ENCODE measurements at regions not wholly inside any gene's neighbourhood (a gene's known extent, or its start where the extent isn't known, plus 50 kb on each side); places are given as distances from the start of the nearest gene placed in this dataset.

DNA sequence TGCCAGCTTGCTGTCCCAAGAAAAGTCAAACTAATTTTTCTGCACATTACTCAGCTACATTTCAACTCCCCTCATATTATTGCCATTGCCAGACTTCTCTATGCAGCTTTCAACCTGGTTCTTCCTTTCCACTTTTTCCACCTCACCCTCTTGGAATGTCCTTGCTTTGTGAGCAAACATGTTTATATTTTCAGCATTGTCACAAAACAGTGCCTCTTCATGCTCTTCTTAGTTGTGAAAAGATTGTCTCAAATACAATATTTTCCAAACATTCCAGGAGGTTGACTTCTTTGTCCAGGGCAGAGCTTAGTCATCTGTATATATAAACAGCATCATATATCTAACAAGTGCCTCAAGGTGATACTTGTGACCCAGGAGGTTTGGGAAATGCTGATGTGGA, 803.3 kb upstream of the CELF4 start:
- DNase-seq, result no peak

GRCh38 chr18:38368246-38368645, 802.6 kb upstream of the CELF4 start:
- no peak for DNase-seq

- no peak for DNase-seq
Observed at GRCh38 chr18:38367473-38367872, 801.9 kb upstream of the CELF4 start.

- DNase-seq, result peak; percentile 32
Observed at GRCh38 chr18:38362286-38362792, 796.7 kb upstream of the CELF4 start.

- DNase-seq, result no peak
Observed at GRCh38 chr18:38358805-38359657, 793.4 kb upstream of the CELF4 start.

- no peak for DNase-seq
Observed at GRCh38 chr18:38353149-38353548, 787.6 kb upstream of the CELF4 start.

DNA sequence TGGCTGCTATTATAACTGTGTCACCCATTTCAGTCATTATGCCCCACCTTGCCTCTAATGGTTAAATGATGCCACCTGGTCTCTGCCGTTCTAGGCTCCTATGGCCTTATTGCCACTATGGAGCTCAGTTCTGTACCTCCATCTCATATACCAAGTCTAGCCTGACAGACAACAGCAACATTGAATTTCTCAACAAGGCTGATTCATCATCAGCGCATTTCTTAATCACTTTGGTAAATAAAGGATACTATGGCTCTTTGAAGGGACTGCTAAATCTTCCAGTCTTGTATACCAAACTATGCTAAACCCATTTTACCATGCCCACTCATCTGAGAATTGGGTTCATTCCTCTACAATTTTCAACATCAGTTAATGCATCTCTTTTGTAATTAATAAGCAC, 784.5 kb upstream of the CELF4 start:
- no peak for DNase-seq

DNA sequence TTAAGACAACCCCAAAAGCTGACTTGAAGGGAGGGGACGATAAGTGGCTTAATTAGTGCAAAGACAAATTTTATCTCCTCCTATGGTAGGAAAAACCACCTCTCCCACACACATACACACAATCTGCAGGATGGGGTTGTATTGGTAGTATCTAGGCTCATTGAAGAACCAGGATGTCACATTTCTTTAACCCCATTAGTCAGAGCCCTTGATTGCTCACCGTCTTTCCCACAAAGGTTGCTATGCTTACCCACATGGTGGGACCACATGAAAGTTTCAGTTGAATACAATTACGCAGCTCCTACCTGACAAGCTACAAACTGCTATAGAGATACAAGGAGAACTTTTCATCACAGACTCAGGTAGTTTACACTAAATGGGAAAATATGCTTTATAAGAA, 765.0 kb upstream of the CELF4 start:
- DNase-seq, result no peak

GRCh38 chr18:38329145-38329544, 763.5 kb upstream of the CELF4 start:
- DNase-seq, result no peak

DNA sequence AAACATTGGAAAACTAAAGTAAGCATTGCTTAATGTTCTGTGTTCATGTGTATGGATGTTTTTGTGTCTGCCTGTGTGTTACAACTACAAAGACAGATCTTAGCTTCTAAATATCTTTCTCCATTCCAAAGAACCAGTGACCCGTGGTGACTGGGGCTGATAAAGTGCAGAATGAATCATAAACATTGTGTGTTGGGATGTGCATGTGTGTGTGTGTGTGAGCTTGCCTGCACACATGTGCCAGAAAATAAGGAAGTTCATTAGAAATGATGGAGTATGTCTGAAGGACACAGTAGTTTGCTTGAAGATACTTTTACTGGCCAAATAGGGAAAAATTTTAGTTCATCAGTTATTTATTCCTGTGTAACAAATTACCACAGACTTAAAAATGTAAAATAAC, 756.6 kb upstream of the CELF4 start:
- DNase-seq, result no peak

GRCh38 chr18:38321262-38321661, 755.7 kb upstream of the CELF4 start:
- DNase-seq, result no peak

DNA sequence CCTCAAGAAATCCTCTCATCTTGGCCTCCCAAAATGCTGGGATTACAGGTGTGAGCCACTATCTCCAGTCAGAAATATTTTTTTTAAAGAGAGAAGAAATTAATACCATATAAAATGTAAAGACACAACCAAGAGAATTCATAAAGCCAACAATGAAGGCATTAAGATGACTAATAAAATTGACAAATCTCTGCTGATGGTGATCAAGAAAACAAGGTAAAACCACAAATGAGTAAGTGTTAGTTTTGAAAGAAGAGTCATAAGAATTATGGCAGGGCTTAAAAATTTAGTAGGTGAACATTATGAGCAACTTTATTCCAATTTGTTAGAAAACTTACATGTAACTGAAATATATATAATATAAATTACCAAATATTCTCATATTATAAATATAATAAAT, 752.8 kb upstream of the CELF4 start:
- no peak for DNase-seq

DNA sequence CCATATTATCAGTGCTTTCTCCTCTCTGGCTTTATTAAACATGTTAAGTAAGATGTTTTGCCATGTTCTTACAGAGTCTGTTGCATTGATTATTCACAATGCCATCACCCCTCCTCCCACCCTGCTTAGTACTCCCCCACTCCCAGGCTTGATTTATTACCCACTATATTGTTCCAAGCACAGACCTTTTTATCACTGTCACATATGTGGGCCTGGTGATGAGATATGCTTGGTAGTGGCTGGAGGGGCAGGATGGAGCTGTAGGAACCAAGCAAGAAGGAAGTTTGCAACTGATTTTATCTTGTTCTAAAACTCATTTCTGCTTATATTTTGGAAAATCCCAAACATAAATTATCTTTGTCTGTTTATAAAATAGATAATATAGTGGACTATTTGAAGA, 748.2 kb upstream of the CELF4 start:
- DNase-seq, result no peak

DNA sequence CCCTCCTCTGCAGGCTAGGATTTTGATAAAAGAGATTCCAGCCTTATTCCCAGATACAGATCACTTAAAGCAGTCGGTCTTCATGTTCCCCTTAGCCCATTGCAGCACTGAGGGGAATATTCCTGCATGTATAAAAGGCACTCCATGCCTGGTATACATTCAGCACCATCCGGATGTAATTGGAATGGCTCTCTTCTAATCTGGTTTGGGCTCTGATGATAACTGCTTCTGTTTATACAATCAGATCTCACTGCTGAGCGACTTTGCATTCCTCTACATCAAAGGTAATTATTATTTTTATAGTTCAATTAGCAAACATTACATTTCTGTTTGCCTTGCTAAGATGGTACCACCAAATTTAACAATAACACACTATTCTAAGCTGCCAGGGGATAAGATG, 746.9 kb upstream of the CELF4 start:
- DNase-seq, result no peak

DNA sequence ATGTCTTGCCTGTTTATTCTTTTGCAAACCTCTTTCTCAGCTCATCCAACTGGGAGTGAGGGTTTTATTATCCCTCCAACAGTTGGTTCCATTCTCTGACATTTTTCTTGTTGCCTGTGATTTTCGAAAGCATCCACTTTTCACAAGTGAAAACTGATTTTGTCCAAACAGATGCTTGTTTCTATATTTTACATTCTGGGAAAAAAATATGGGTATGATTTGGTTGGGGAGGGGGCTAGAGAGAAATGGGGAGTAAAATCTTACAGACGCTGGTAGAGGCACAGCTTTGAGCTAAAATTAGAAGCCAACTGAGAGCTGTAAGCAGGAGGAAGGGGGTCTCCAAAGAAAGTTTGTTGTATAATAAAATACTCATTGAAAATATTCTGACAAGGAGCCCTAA, 745.3 kb upstream of the CELF4 start:
- DNase-seq, result no peak

DNA sequence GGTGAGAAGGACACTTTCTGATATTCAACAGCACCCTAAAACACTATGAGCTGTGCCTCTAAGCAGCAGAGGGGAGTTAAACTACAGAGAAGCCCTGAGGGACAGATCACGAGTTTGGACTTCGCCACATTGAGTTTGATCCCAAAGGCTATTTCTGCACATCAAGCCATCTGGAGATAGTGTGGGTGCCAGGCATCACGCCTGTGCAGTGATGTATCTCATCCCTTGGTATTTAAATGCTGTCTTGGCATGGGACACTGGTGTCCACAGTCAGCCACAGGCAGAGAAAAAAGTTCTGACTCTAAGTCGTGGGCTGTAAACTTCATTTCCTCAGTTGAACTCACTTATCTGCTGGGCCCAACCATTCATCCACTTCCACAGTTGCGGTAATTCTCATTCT, 742.3 kb upstream of the CELF4 start:
- DNase-seq, result no peak

DNA sequence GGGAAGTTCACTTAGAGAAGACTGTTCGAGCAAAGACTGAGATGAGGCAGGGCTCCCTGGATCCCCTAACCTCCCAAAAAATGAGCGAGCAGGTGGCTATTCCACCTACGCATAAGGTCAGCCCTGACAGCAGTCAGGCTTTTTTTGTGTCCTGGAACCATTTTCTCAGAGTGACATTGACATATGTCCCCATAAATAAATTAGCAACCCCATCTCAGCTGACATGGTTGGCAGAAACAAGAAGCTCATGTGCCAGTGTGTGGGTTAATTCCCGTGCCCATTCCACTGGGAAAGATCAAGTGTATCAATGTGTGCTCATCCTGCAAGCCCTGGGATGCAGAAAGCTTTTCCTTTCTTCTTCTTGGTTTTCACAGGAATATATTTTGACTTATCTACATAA, 740.4 kb upstream of the CELF4 start:
- DNase-seq, result no peak

GRCh38 chr18:38301621-38302020, 736.0 kb upstream of the CELF4 start:
- no peak for DNase-seq

- no peak for DNase-seq
Observed at GRCh38 chr18:38297910-38298309, 732.3 kb upstream of the CELF4 start.

DNA sequence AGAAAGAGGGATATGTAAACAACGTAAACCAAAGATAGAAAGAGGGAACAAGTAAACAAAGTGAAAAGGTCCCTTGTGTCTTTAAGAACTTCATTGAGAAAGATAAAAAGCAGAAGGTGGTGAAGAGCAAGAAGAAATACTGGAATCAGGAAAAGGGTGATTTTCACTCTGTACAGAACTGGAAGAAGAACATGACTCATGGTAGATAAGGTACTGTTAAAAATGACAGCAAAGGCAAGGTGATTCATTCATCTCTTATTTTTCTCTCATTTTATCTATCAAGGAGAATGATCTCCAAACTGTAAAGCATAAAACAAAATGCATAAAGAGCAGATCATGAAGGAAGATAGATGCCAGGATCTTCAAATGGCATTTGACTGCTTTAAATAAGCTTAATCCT, 724.6 kb upstream of the CELF4 start:
- DNase-seq, result no peak

GRCh38 chr18:38284972-38285371, 719.4 kb upstream of the CELF4 start:
- DNase-seq, result no peak

DNA sequence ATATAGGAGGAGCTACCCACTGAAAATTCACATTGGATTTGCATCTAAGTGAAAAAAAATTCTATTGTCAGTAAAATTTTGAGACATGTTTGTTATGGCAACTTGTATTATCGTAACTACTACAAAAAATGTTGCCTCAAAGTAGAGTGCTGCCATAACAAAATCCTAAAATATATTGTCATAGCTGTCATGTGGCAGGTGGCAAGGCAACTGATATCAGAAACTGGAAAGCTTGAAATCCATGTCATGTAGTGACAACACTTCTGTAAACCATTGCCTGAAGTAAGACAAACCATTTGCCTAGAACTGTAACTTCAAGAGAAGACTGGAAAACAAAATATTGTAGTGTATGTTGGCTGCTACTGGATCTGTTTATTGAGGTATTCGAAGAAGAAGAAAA, 697.5 kb upstream of the CELF4 start:
- no peak for DNase-seq

GRCh38 chr18:38262661-38263060, 697.1 kb upstream of the CELF4 start:
- no peak for DNase-seq

GRCh38 chr18:38257661-38258060, 692.1 kb upstream of the CELF4 start:
- no peak for DNase-seq

DNA sequence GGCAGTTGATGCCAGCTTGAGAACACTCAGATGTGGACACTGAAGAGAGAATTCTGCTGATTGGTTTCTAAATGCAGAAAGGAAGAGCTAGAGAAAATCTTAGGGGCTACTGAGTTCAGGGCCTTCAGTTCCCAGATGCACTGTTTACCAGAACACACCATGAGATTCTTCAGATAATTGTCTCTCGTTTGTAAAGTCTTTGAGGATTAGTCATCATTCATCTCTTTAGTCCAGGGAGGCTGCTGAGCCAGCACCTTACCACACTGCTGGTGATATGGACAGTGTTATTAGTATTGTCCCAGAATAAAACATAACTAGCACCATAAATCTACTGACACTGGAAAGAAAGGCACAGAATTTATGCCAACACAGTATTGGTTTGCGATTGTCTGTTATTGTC, 690.8 kb upstream of the CELF4 start:
- no peak for DNase-seq
